Subcutaneous abdominal adipose tissue (tissue), 5 donors: ENCODE measurements at regions not wholly inside any gene's neighbourhood (a gene's known extent, or its start where the extent isn't known, plus 50 kb on each side); places are given as distances from the start of the nearest gene placed in this dataset.

Experiments used
- H3K27ac ChIP-seq: one replicate; pipeline ENCODE4 v1.7.0; 2013; ENCODE audit warnings: low read depth, mild to moderate bottlenecking, inconsistent platforms, low read length, moderate library complexity
- H3K27me3 ChIP-seq, 5 donors: one replicate each; pipeline ENCODE4 v1.7.0; 2013; ENCODE audit warnings: low read length in 5 of 5, inconsistent platforms in 1 of 5; ENCODE audit not compliant: control insufficient read depth in 5 of 5, insufficient read depth in 4 of 5
- H3K36me3 ChIP-seq, 5 donors: one replicate each; pipeline ENCODE4 v1.7.0; 2013; ENCODE audit warnings: low read length in 5 of 5; ENCODE audit not compliant: control insufficient read depth in 5 of 5, insufficient read depth in 5 of 5
- H3K4me1 ChIP-seq, 5 donors: one replicate each; pipeline ENCODE4 v1.7.0; 2013; ENCODE audit warnings: low read length in 5 of 5, mild to moderate bottlenecking in 3 of 5, moderate library complexity in 1 of 5; ENCODE audit not compliant: control insufficient read depth in 5 of 5, insufficient read depth in 5 of 5
- H3K4me3 ChIP-seq, 5 donors: one replicate each; pipeline ENCODE4 v1.7.0; 2013; ENCODE audit warnings: low read length in 5 of 5, low read depth in 1 of 5
- H3K9ac ChIP-seq, 5 donors: one replicate each; pipeline ENCODE4 v1.7.0; 2013; ENCODE audit warnings: low read length in 5 of 5, mild to moderate bottlenecking in 4 of 5, moderate library complexity in 3 of 5
- H3K9me3 ChIP-seq, 5 donors: one replicate each; pipeline ENCODE4 v1.7.0; 2013; ENCODE audit warnings: low read length in 5 of 5; ENCODE audit not compliant: control insufficient read depth in 5 of 5
- donor health status: healthy.
- donor health status: healthy.
- donor health status: healthy.
- donor health status: healthy.
- donor health status: healthy.

GRCh38 chr18:27581296-27581904 is 396.3 kb upstream of the CHST9 start:
- Histone ChIP-seq H3K4me3 (no peak overlapping the region), H3K36me3 (no peaks in the 10 kb centered on the region), H3K27me3 (no peaks in the 10 kb centered on the region), H3K4me1 (peaks cover 0 to 6% (median 0%) of the 10 kb centered on the region in 5 donors), H3K9me3 (peaks cover 2 to 16% (median 13%) of the 10 kb centered on the region in 5 donors), H3K27ac (no peak overlapping the region), H3K9ac (no peak overlapping the region)

- Histone ChIP-seq H3K9ac (no peak overlapping the region), H3K36me3 (no peaks in the 10 kb centered on the region), H3K27me3 (no peaks in the 10 kb centered on the region), H3K4me3 (no peak overlapping the region), H3K4me1 (peaks cover 0 to 6% (median 0%) of the 10 kb centered on the region in 5 donors), H3K27ac (no peak overlapping the region), H3K9me3 (peaks cover 2 to 16% (median 13%) of the 10 kb centered on the region in 5 donors)
Measured at GRCh38 chr18:27579364-27579763, 394.3 kb upstream of the CHST9 start.

- no peak overlapping the region for H3K4me3 ChIP-seq
- H3K27me3 ChIP-seq = no peaks in the 10 kb centered on the region
- H3K27ac ChIP-seq = no peak overlapping the region
- H3K9ac ChIP-seq = no peak overlapping the region
- H3K36me3 ChIP-seq = no peaks in the 10 kb centered on the region
- peaks cover 0 to 6% (median 0%) of the 10 kb centered on the region in 5 donors for H3K4me1 ChIP-seq
- peaks cover 2 to 16% (median 11%) of the 10 kb centered on the region in 5 donors for H3K9me3 ChIP-seq
Measured at GRCh38 chr18:27577752-27578151, 392.6 kb upstream of the CHST9 start.

- Histone ChIP-seq H3K4me1 (peaks cover 0 to 6% (median 0%) of the 10 kb centered on the region in 5 donors), H3K27ac (no peak overlapping the region), H3K9me3 (peaks cover 2 to 11% (median 9%) of the 10 kb centered on the region in 5 donors), H3K36me3 (no peaks in the 10 kb centered on the region), H3K27me3 (no peaks in the 10 kb centered on the region), H3K4me3 (no peak overlapping the region), H3K9ac (no peak overlapping the region)
Measured at GRCh38 chr18:27577265-27577664, 392.2 kb upstream of the CHST9 start.

GRCh38 chr18:27567434-27567833 is 382.3 kb upstream of the CHST9 start:
- Histone ChIP-seq H3K36me3 (no peaks in the 10 kb centered on the region), H3K4me3 (no peak overlapping the region), H3K9ac (no peak overlapping the region), H3K4me1 (peaks cover 0 to 6% (median 0%) of the 10 kb centered on the region in 5 donors), H3K27me3 (no peaks in the 10 kb centered on the region), H3K27ac (no peak overlapping the region), H3K9me3 (no peaks in the 10 kb centered on the region)

- H3K36me3 ChIP-seq = no peaks in the 10 kb centered on the region
- H3K9me3 ChIP-seq = no peaks in the 10 kb centered on the region
- H3K27ac ChIP-seq = no peak overlapping the region
- H3K4me3 ChIP-seq = no peak overlapping the region
- peaks cover 0 to 6% (median 0%) of the 10 kb centered on the region in 5 donors for H3K4me1 ChIP-seq
- no peak overlapping the region for H3K9ac ChIP-seq
- H3K27me3 ChIP-seq = no peaks in the 10 kb centered on the region
Measured at GRCh38 chr18:27564066-27564465, 379.0 kb upstream of the CHST9 start.

- H3K27ac ChIP-seq = no peak overlapping the region
Measured at GRCh38 chr18:27558388-27559155, 373.5 kb upstream of the CHST9 start.

GRCh38 chr18:27556741-27557140 is 371.6 kb upstream of the CHST9 start:
- Histone ChIP-seq H3K36me3 (no peaks in the 10 kb centered on the region), H3K4me3 (no peak overlapping the region), H3K27ac (no peak overlapping the region), H3K9me3 (peaks cover 0 to 3% (median 0%) of the 10 kb centered on the region in 5 donors), H3K27me3 (no peaks in the 10 kb centered on the region), H3K4me1 (peaks cover 0 to 11% (median 6%) of the 10 kb centered on the region in 5 donors), H3K9ac (no peak overlapping the region)

More at GRCh38 chr18:27558388-27559155, 373.5 kb upstream of the CHST9 start:
- peaks cover 0 to 7% (median 6%) of the 10 kb centered on the region in 5 donors for H3K4me1 ChIP-seq
- no peak overlapping the region for H3K4me3 ChIP-seq
- no peak overlapping the region for H3K9ac ChIP-seq
- peaks cover 0 to 3% (median 0%) of the 10 kb centered on the region in 5 donors for H3K9me3 ChIP-seq
- no peaks in the 10 kb centered on the region for H3K27me3 ChIP-seq
- H3K36me3 ChIP-seq = no peaks in the 10 kb centered on the region

GRCh38 chr18:27549335-27550039 is 364.4 kb upstream of the CHST9 start:
- H3K27ac ChIP-seq = no peak overlapping the region
- H3K4me1 ChIP-seq = peaks cover 0 to 4% (median 0%) of the 10 kb centered on the region in 5 donors
- no peak overlapping the region for H3K4me3 ChIP-seq
- no peak overlapping the region for H3K9ac ChIP-seq
- H3K9me3 ChIP-seq = peaks cover 0 to 3% (median 0%) of the 10 kb centered on the region in 5 donors
- no peaks in the 10 kb centered on the region for H3K36me3 ChIP-seq
- H3K27me3 ChIP-seq = no peaks in the 10 kb centered on the region

GRCh38 chr18:27546991-27547390 is 361.9 kb upstream of the CHST9 start:
- Histone ChIP-seq H3K27me3 (no peaks in the 10 kb centered on the region), H3K27ac (no peak overlapping the region), H3K9ac (no peak overlapping the region), H3K4me3 (no peak overlapping the region), H3K9me3 (no peaks in the 10 kb centered on the region), H3K4me1 (no peaks in the 10 kb centered on the region), H3K36me3 (no peaks in the 10 kb centered on the region)
